H1 (cell line): ENCODE measurements at regions not wholly inside any gene's neighbourhood (a gene's known extent, or its start where the extent isn't known, plus 50 kb on each side); places are given as distances from the start of the nearest gene placed in this dataset.

ENCODE experiments used
- CTCF ChIA-PET: fragments of 300-600 bp; sonication (Branson Sonifier 250); formaldehyde crosslinking; loops from one replicate; lab custom pipeline; 2021; ENCODE audit not compliant: partially characterized antibody; lab: Charles Lee
- POLR2A ChIA-PET: fragments of 300-600 bp; sonication (Branson Sonifier 250); formaldehyde crosslinking; loops from one replicate; lab custom pipeline; 2021; ENCODE audit warnings: inconsistent platforms; ENCODE audit not compliant: partially characterized antibody; lab: Charles Lee
- DNase-seq, 2 experiments: peaks; one replicate each; pipeline versions ENCODE4 v3.0.0 to v3.0.0-alpha.2; 2010 to 2022; ENCODE audit warnings: low spot score in 2 of 2, low read depth in 1 of 2, mixed read lengths in 1 of 2
- FAIRE-seq: peaks from 2 replicates; lab custom pipeline; 2011; peaks lifted over from hg19 to GRCh38; lab: Jason Lieb, UNC
- H2AFZ ChIP-seq: 2 replicates; pipeline ENCODE4 v1.8.1; 2012; ENCODE audit warnings: low read length, inconsistent platforms
- H2AK5ac ChIP-seq: 2 replicates; pipeline ENCODE4 v1.6.1; 2013; ENCODE audit warnings: low read depth, low read length
- H2BK120ac ChIP-seq: replicated peaks from 2 replicates; pipeline ENCODE3; 2013; ENCODE audit warnings: low read depth, low read length, inconsistent platforms
- H2BK12ac ChIP-seq: 2 replicates; pipeline ENCODE4 v1.6.1; 2013; ENCODE audit warnings: low read depth, low read length
- H2BK15ac ChIP-seq: 2 replicates; pipeline ENCODE4 v1.6.1; 2013; ENCODE audit warnings: low read length
- H2BK20ac ChIP-seq: 2 replicates; pipeline ENCODE4 v1.6.1; 2013; ENCODE audit warnings: low read length
- H2BK5ac ChIP-seq: 2 replicates; pipeline ENCODE4 v1.6.1; 2013; ENCODE audit warnings: low read depth, low read length
- H3K14ac ChIP-seq: 2 replicates; pipeline ENCODE4 v1.6.1; 2013; ENCODE audit warnings: inconsistent platforms; ENCODE audit not compliant: insufficient read length
- H3K18ac ChIP-seq: 2 replicates; pipeline ENCODE4 v1.6.1; 2013; ENCODE audit warnings: low read length; ENCODE audit errors: extremely low read depth
- H3K23ac ChIP-seq: 2 replicates; pipeline ENCODE4 v1.6.1; 2013; ENCODE audit warnings: inconsistent platforms; ENCODE audit not compliant: insufficient read length
- H3K23me2 ChIP-seq: 2 replicates; pipeline ENCODE4 v1.6.1; 2013; ENCODE audit warnings: low read depth, low read length
- H3K27ac ChIP-seq: 2 replicates; pipeline ENCODE4 v1.6.1; 2011; ENCODE audit warnings: low read depth, low read length, inconsistent platforms
- H3K27me3 ChIP-seq, 4 experiments: replicated peaks in 1 of 4; 1 replicate in 1 of 4; 2 replicates in 3 of 4; pipeline versions ENCODE4 v1.6.1 to v1.8.1; 2011 to 2013; ENCODE audit warnings: low read length in 3 of 4, mild to moderate bottlenecking in 3 of 4, inconsistent platforms in 2 of 4, mixed read lengths in 2 of 4, moderate library complexity in 1 of 4; ENCODE audit not compliant: control insufficient read depth in 3 of 4, insufficient read depth in 3 of 4; ENCODE audit errors: extremely low read depth in 1 of 4
- H3K36me3 ChIP-seq, 4 experiments: 2 replicates each; pipeline versions ENCODE4 v1.6.1 to v1.8.1; 2011 to 2013; ENCODE audit warnings: mild to moderate bottlenecking in 4 of 4, low read length in 3 of 4, moderate library complexity in 2 of 4, control low read depth in 1 of 4, inconsistent platforms in 1 of 4; ENCODE audit not compliant: insufficient read depth in 4 of 4, control insufficient read depth in 2 of 4
- H3K4ac ChIP-seq: replicated peaks from 2 replicates; pipeline ENCODE3; 2013; ENCODE audit warnings: low read length, low read depth, mixed read lengths, inconsistent platforms; ENCODE audit not compliant: insufficient read length
- H3K4me1 ChIP-seq, 4 experiments: replicated peaks in 1 of 4; 1 replicate in 1 of 4; 2 replicates in 3 of 4; pipeline versions ENCODE4 v1.6.1 to v1.8.1; 2011 to 2013; ENCODE audit warnings: low read length in 3 of 4, inconsistent platforms in 2 of 4, mixed read lengths in 1 of 4; ENCODE audit not compliant: insufficient read depth in 4 of 4, control insufficient read depth in 3 of 4
- H3K4me2 ChIP-seq, 2 experiments: 2 replicates each; pipeline versions ENCODE4 v1.6.1 to v1.8.1; 2011 to 2013; ENCODE audit warnings: low read depth in 2 of 2, low read length in 2 of 2, control low read depth in 1 of 2, inconsistent platforms in 1 of 2, mild to moderate bottlenecking in 1 of 2; ENCODE audit not compliant: insufficient read depth in 1 of 2
- H3K4me3 ChIP-seq, 4 experiments: fragments of 200-600, 300-600 bp in 1 of 4; sonication (generic), shearing (Covaris generic), sonication (Bioruptor Twin) in 1 of 4; 2 replicates each; pipeline versions ENCODE4 v1.5.1 to v1.8.1; 2011 to 2016; ENCODE audit warnings: low read length in 4 of 4, low read depth in 3 of 4, control low read depth in 2 of 4, inconsistent platforms in 2 of 4, mild to moderate bottlenecking in 2 of 4, mixed read lengths in 1 of 4, moderate library complexity in 1 of 4; ENCODE audit not compliant: insufficient read depth in 2 of 4; ENCODE audit errors: extremely low read depth in 1 of 4
- H3K56ac ChIP-seq: replicated peaks from 2 replicates; pipeline ENCODE3; 2013; ENCODE audit warnings: low read depth, mild to moderate bottlenecking, mixed read lengths, low read length, inconsistent platforms; ENCODE audit not compliant: insufficient read length
- H3K79me1 ChIP-seq: 2 replicates; pipeline ENCODE4 v1.6.1; 2013; ENCODE audit warnings: low read depth, low read length, control low read depth
- H3K79me2 ChIP-seq, 2 experiments: 2 replicates each; pipeline versions ENCODE4 v1.6.1 to v1.8.1; 2012 to 2013; ENCODE audit warnings: low read length in 2 of 2, mild to moderate bottlenecking in 2 of 2, inconsistent platforms in 1 of 2; ENCODE audit not compliant: insufficient read depth in 2 of 2, control insufficient read depth in 1 of 2
- H3K9ac ChIP-seq, 4 experiments: replicated peaks in 1 of 4; 1 replicate in 1 of 4; 2 replicates in 3 of 4; pipeline versions ENCODE4 v1.6.1 to v1.8.1; 2011 to 2013; ENCODE audit warnings: low read depth in 3 of 4, low read length in 3 of 4, control low read depth in 2 of 4, mild to moderate bottlenecking in 2 of 4, moderate library complexity in 2 of 4, inconsistent platforms in 1 of 4; ENCODE audit errors: extremely low read depth in 1 of 4
- H3K9me3 ChIP-seq, 2 experiments: 2 replicates each; pipeline versions ENCODE4 v1.6.1 to v1.8.1; 2012 to 2013; ENCODE audit warnings: mild to moderate bottlenecking in 2 of 2, moderate library complexity in 2 of 2, control low read depth in 1 of 2, inconsistent platforms in 1 of 2, low read depth in 1 of 2, low read length in 1 of 2, mixed read lengths in 1 of 2; ENCODE audit not compliant: insufficient read depth in 2 of 2
- H4K20me1 ChIP-seq, 2 experiments: replicated peaks in 1 of 2; 2 replicates each; pipeline versions ENCODE3 to v1.8.1; 2011 to 2013; ENCODE audit warnings: inconsistent platforms in 2 of 2, low read length in 2 of 2, mild to moderate bottlenecking in 1 of 2; ENCODE audit not compliant: insufficient read depth in 2 of 2, control insufficient read depth in 1 of 2
- H4K5ac ChIP-seq: 2 replicates; pipeline ENCODE4 v1.6.1; 2013; ENCODE audit warnings: low read length, low read depth, mixed read lengths, inconsistent platforms; ENCODE audit not compliant: insufficient read length
- H4K8ac ChIP-seq: 2 replicates; pipeline ENCODE4 v1.8.0; 2013; ENCODE audit warnings: mild to moderate bottlenecking, moderate library complexity, low read length, inconsistent platforms; ENCODE audit not compliant: insufficient read depth; ENCODE audit errors: extremely low read depth
- H4K91ac ChIP-seq: replicated peaks from 2 replicates; pipeline ENCODE3; 2013; ENCODE audit warnings: low read length, mixed read lengths, inconsistent platforms; ENCODE audit not compliant: insufficient read length
- GTF2F1 ChIP-seq: IDR thresholded peaks from 2 replicates; pipeline ENCODE4 v1.6.1; 2012; ENCODE audit warnings: low read depth, low read length, improper control_type of control experiment, borderline replicate concordance
- RFX5 ChIP-seq: IDR thresholded peaks from 2 replicates; pipeline ENCODE4 v1.6.1; 2011; ENCODE audit warnings: low read depth, low read length, improper control_type of control experiment, borderline replicate concordance
- SAP30 ChIP-seq: fragments of 300-600 bp; sonication (generic); IDR thresholded peaks from 2 replicates; pipeline ENCODE4 v1.7.1; 2012; ENCODE audit warnings: low read length, moderate library complexity, mild to moderate bottlenecking, inconsistent platforms; ENCODE audit not compliant: insufficient read depth, insufficient replicate concordance
- SIN3A ChIP-seq, 2 experiments: IDR thresholded peaks in 1 of 2; conservative IDR thresholded peaks in 1 of 2; 2 replicates each; pipeline ENCODE4 v1.6.1; 2011 to 2012; ENCODE audit warnings: low read length in 2 of 2, improper control_type of control experiment in 1 of 2, low read depth in 1 of 2, mild to moderate bottlenecking in 1 of 2
- WGBS, 2 experiments: shearing (Covaris generic) in 1 of 2; methylation state at CpG; one replicate each; pipeline versions ENCODE4 v1.1.6 to v1.1.7; 2013 to 2015; ENCODE audit warnings: low lambda C conversion rate in 2 of 2, mixed read lengths in 2 of 2, inconsistent platforms in 1 of 2, low coverage in 1 of 2, missing lambda C conversion rate in 1 of 2; ENCODE audit not compliant: insufficient replicate concordance in 2 of 2, insufficient coverage in 1 of 2, insufficient read length in 1 of 2; ENCODE audit errors: extremely low coverage in 1 of 2, missing lambda C conversion rate in 1 of 2; 5-methylcytosine and 5-hydroxymethylcytosine counted together

GRCh38 chr7:24164401-24164800, 119.6 kb upstream of the NPY start:
- Histone ChIP-seq H3K18ac (no peak overlapping the region), H4K20me1 (no peaks in the 10 kb centered on the region), H3K27ac (no peak overlapping the region), H3K9me3 (peaks cover 10 to 18% of the 10 kb centered on the region in 2 experiments; a peak in 3 of 4 replicates), H4K5ac (no peak overlapping the region), H3K4ac (no peak overlapping the region), H4K8ac (no peak overlapping the region), H2BK120ac (no peak overlapping the region), H3K79me2 (no peaks in the 10 kb centered on the region), H2AFZ (no peak overlapping the region), H4K91ac (no peak overlapping the region), H2BK20ac (no peak overlapping the region), H3K14ac (no peak overlapping the region), H3K4me3 (no peak overlapping the region), H3K23ac (no peak overlapping the region), H3K4me1 (no peaks in the 10 kb centered on the region), H3K23me2 (no peaks in the 10 kb centered on the region), H3K36me3 (no peaks in the 10 kb centered on the region), H2AK5ac (no peak overlapping the region), H3K56ac (no peak overlapping the region), H2BK12ac (no peak overlapping the region), H3K4me2 (no peak overlapping the region), H3K27me3 (no peaks in the 10 kb centered on the region), H2BK15ac (no peak overlapping the region), H2BK5ac (no peak overlapping the region), H3K9ac (no peak overlapping the region), H3K79me1 (no peaks in the 10 kb centered on the region)
- ChIA-PET POLR2A (no interaction called here), CTCF (interaction anchor here (1.2 to 1.8 kb wide), 2 partner anchors 11 to 16 kb away, joined by 3 to 5 read pairs; no protein-coding TSS in a partner anchor)
- no peak for FAIRE-seq
- WGBS, 2 experiments: 73 to 100% methylated on average over 1 to 4 of the region's 4 CpGs
- DNase-seq: no peak
- TF ChIP-seq GTF2F1 (no peak), SAP30 (no peak), SIN3A (conservative IDR thresholded peaks at IDR 0.05 in 1 of 2, IDR thresholded peaks at IDR 0.05 in 1 of 2; ENCODE audit: low read depth in 1 of 2, low read length in 2 of 2) (no peak), RFX5 (no peak)
